Brain microvascular endothelial cell (primary cell): ENCODE measurements at regions not wholly inside any gene's neighbourhood (a gene's known extent, or its start where the extent isn't known, plus 50 kb on each side); places are given as distances from the start of the nearest gene placed in this dataset.

ENCODE experiments used
- DNase-seq: peaks from one replicate; pipeline ENCODE4 v3.0.0-alpha.2; 2020
- H3K27ac ChIP-seq: fragments of 250-450 bp; sonication (Bioruptor Pico); 2 replicates; pipeline ENCODE4 v1.5.1; 2020; ENCODE audit warnings: mild to moderate bottlenecking, moderate library complexity
- H3K27me3 ChIP-seq: fragments of 250-450 bp; sonication (Bioruptor Pico); replicated peaks from 2 replicates; pipeline ENCODE4 v1.5.1; 2020; ENCODE audit warnings: mild to moderate bottlenecking
- H3K36me3 ChIP-seq: fragments of 250-450 bp; sonication (Bioruptor Pico); replicated peaks from 2 replicates; pipeline ENCODE4 v1.5.1; 2020; ENCODE audit warnings: mild to moderate bottlenecking
- H3K4me3 ChIP-seq: 2 replicates; pipeline ENCODE4 v1.5.1; 2011; ENCODE audit warnings: low read depth, mild to moderate bottlenecking, control low read depth, low read length, moderate library complexity
- in situ Hi-C: cut with HindIII; loops from 2 replicates; pipeline ENCODE4 v1.10.0; 2017; ENCODE audit warnings: low sequenced_read_pairs, low pct_ligation_motif_present
- TF ChIP-seq, protein P1 (sequence below): IDR thresholded peaks from 2 replicates; pipeline ENCODE4 v1.5.1; 2011; ENCODE audit warnings: low read depth, mild to moderate bottlenecking, moderate library complexity, low read length, control low read depth, inconsistent platforms; ENCODE audit errors: missing control alignments

DNA sequence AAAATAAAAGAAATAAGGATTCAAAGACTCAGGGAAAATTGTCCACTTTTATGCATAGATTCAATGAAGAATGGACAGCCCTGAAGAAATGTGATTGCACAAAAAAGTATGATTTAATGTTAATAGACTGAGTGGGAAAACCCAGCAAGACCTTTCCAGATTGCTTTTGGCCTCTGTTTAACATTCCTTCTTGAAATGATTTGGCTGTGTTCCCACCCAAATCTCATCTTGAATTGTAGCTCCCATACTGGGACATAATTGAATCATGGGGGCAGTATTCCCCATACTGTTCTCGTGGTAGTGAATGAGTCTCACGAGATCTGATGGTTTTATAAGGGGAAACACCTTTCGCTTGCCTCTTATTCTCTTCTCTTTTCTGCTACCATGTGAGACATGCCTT lies 1316.9 kb upstream of the SEL1L start:
- H3K4me3 ChIP-seq, result no peak overlapping the region
- H3K27ac ChIP-seq, result no peak overlapping the region
- in situ Hi-C loops, result no loop called here
- TF ChIP-seq, protein P1, sequence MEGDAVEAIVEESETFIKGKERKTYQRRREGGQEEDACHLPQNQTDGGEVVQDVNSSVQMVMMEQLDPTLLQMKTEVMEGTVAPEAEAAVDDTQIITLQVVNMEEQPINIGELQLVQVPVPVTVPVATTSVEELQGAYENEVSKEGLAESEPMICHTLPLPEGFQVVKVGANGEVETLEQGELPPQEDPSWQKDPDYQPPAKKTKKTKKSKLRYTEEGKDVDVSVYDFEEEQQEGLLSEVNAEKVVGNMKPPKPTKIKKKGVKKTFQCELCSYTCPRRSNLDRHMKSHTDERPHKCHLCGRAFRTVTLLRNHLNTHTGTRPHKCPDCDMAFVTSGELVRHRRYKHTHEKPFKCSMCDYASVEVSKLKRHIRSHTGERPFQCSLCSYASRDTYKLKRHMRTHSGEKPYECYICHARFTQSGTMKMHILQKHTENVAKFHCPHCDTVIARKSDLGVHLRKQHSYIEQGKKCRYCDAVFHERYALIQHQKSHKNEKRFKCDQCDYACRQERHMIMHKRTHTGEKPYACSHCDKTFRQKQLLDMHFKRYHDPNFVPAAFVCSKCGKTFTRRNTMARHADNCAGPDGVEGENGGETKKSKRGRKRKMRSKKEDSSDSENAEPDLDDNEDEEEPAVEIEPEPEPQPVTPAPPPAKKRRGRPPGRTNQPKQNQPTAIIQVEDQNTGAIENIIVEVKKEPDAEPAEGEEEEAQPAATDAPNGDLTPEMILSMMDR, result no peak
- no peaks in the 10 kb centered on the region for H3K27me3 ChIP-seq
- DNase-seq, result no peak
- no peaks in the 10 kb centered on the region for H3K36me3 ChIP-seq

DNA sequence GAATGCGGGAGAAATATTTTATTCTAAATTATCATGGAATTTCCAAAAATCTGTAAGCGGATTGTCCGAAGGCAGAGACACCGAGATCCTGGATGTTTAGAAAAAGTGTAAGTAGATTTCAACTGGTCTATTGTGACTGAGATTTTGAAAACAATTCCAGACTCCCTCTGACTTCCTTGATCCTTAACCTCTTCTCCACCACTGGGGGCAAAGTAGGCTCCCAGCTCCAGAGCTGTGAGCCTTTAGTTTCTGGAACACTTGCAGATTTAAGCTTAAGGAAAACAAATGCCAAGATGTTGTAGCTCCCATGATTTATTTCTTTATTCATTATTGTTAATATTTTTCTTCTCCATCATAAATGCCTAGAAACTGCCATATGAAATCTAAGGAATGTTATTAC lies 1320.5 kb upstream of the SEL1L start:
- no peak for DNase-seq
- no peak overlapping the region for H3K27ac ChIP-seq
- H3K27me3 ChIP-seq, result no peaks in the 10 kb centered on the region
- no peaks in the 10 kb centered on the region for H3K36me3 ChIP-seq
- in situ Hi-C loops, result no loop called here
- no peak overlapping the region for H3K4me3 ChIP-seq
- TF ChIP-seq, protein P1, result no peak

DNA sequence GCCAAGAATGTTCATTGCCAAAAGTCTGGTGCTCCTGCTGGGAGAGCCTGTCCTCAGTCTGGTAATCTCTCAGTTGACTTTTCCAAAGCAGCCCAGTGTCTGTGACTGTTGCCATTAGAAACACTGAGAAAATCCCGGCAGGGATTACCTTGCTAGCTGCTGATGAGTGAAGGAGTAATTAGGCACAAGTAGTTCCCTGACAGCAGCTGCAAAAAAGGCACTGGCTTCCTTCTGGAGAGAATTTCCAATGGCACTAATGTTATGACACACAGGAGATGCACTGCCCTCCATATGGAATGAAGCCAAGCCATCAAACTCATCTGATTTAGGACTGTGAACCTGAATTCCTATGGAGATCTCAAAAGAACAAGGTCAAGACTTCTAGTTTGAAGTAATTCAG lies 1321.2 kb upstream of the SEL1L start:
- TF ChIP-seq, protein P1, result no peak
- in situ Hi-C loops, result no loop called here

DNA sequence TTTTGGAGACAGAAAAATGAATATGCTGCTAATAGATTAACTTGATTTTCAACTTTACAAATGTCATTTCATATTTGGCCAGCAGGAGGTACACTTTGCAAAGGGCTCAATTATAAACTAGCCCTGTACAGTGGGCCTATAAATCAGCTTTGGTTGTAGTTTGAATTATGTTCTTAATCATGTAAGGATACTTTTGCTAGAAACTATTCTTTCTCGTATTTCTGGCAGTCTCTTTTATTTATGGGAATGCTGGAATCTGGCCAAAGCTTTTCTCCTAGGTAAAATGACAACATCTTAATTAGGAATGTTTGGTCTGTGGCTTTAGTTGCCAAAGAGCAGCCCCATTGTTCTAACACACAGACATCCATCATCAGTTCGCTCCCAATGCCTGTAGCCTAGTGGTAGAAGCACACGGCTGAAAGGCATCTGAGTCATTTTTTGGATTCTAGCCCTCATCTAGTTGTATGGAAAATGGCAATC lies 1322.3 kb upstream of the SEL1L start:
- no peak overlapping the region for H3K27ac ChIP-seq
- no peaks in the 10 kb centered on the region for H3K27me3 ChIP-seq
- DNase-seq, result no peak
- in situ Hi-C loops, result no loop called here
- H3K36me3 ChIP-seq, result no peaks in the 10 kb centered on the region
- TF ChIP-seq, protein P1, result peak; percentile 8
- H3K4me3 ChIP-seq, result no peak overlapping the region

More for the DNA sequence above, 1321.2 kb upstream of the SEL1L start:
- no peaks in the 10 kb centered on the region for H3K27me3 ChIP-seq
- H3K27ac ChIP-seq, result no peak overlapping the region
- no peak for DNase-seq
- no peak overlapping the region for H3K4me3 ChIP-seq
- no peaks in the 10 kb centered on the region for H3K36me3 ChIP-seq

DNA sequence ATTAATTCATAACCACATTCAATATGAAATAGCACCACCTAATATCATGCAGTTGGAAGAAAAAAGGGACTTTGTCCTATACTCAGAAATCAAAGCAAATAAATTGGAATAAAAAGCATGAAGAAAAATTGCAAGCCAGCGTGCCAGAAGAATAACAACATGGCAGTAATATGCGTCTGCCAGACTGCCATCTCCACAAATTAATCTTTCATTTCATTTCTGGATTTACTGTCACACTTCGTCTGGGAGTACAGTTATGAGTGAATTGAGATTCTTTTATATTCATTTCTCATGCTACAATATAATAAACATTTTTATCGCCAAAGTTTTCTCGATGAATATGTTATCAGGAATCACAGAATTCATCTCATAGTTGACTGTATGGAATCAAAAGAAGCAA lies 1327.7 kb upstream of the SEL1L start:
- no peak for DNase-seq
- in situ Hi-C loops, result no loop called here

DNA sequence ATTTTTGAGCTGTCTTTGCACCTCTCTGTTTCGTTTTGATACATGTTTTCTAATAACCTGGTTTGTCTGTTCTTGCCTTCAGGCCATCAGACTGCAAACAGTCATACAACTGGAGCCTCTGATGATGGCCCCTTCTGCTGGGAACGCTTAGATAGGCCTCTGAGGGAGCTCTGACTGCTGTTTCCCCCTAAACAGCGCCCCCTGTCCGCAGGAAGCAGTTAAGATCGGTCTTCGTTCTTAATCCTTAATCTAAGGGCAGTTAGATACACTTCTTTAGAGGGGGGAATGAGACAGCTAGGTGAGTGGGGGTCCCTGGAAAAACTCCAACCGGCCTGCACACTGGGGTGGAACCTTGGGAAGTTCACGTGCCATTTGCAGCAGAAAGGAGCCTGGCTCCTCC lies 1338.8 kb upstream of the SEL1L start:
- TF ChIP-seq, protein P1, result no peak
- Histone ChIP-seq H3K27ac (no peak overlapping the region), H3K27me3 (no peaks in the 10 kb centered on the region), H3K36me3 (no peaks in the 10 kb centered on the region), H3K4me3 (no peak overlapping the region)
- DNase-seq, result no peak
- in situ Hi-C loops, result no loop called here

More for the DNA sequence above, 1327.7 kb upstream of the SEL1L start:
- no peaks in the 10 kb centered on the region for H3K27me3 ChIP-seq
- no peak overlapping the region for H3K4me3 ChIP-seq
- TF ChIP-seq, protein P1, result no peak
- no peak overlapping the region for H3K27ac ChIP-seq
- no peaks in the 10 kb centered on the region for H3K36me3 ChIP-seq
